CD1c-positive myeloid dendritic cell (primary cell): ENCODE measurements at regions not wholly inside any gene's neighbourhood (a gene's known extent, or its start where the extent isn't known, plus 50 kb on each side); places are given as distances from the start of the nearest gene placed in this dataset.

Experiments used
- DNase-seq: peaks from one replicate; pipeline ENCODE4 v3.0.0-alpha.2; 2016; ENCODE audit errors: extremely low spot score

GRCh38 chr16:6143020-6143419, 1045.4 kb upstream of the EEF2KMT start:
- no peak for DNase-seq

DNA sequence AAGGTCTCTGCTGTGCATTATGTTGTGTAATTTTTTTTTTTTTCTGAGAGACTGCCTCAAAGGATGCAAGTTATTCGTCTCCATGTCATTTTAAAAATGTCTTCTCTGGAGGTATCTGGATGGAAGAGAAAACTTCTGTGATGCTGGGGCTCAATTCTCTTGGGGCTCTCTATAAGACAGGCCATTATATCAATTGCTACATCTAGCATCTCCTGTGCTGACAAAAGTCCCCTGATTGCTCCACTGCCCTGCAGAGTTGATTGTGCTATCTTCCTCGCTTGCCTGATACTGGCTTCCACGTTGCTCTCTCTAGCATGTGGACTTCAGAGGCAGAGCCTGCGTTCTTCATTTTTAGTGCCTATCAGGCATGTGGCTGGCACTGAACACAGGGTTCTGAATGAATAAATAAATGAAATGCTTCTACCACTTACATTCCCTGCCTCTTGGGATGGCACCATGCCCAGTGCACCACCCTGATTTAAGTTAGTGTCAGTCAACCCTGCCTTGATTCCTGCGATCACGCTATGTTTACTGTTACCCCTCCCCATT, 1035.5 kb upstream of the EEF2KMT start:
- no peak for DNase-seq

- DNase-seq, result no peak
Observed at GRCh38 chr16:6132121-6132520, 1034.5 kb upstream of the EEF2KMT start.

GRCh38 chr16:6131526-6132050, 1034.0 kb upstream of the EEF2KMT start:
- DNase-seq, result no peak

GRCh38 chr16:6125483-6126259, 1028.1 kb upstream of the EEF2KMT start:
- no peak for DNase-seq

- DNase-seq, result no peak
Observed at GRCh38 chr16:6124136-6124535, 1026.5 kb upstream of the EEF2KMT start.

DNA sequence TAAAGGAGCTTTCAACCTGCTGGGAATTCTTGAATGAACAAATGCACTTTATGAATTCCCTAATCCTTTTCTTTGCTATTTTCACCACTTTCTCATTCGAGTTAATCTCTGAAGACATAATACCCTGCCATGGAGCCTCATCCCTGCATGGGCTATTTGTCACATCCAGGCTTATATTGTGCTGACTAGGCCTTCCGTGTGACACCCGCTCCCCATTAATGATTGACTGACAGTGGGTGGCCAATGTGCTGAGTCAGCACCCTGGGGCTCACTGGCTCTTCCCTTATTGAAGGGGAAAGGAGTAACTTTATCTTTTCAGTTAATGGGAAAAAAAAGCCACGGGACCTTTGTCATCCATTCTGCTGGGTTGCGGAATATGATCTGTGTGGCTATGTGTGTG, 1024.8 kb upstream of the EEF2KMT start:
- no peak for DNase-seq

GRCh38 chr16:6114691-6115090, 1017.1 kb upstream of the EEF2KMT start:
- DNase-seq, result no peak

DNA sequence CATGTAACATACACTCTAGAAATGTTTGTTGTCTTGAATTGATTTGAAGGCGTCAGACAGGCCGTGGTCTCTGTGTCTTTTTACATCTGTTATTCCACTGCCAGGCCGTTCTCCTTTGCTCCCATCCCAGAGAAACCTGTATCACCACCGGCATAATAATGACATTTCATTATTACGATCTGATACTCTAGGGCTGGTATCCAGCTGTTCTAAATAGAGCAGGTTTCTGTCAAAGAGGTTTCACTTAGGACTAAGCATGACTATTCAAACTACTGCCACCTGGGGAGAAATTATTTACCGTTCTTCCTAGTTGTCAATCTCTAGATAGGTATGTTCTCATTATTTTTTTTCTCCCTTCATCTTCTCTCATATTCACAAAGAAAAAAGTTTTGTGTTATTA, 1016.2 kb upstream of the EEF2KMT start:
- no peak for DNase-seq

DNA sequence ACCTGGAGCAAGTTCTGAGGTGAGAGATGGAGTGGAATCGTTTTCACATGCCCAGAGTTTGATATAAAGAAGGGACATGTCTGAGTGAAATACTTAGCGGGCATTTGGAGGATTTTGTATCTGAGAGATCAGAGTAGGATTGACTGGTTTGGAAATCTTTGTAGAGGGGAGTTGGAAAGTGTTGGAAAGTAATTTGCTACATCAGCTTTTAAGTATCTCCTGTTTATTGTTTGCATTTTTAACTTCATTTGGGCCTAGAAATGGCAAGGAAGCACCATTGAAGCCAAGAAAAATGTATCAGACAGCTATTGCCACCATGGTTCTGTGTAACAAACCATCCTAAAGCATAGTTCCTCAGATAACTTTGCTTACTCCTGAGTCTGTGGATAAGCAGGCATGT, 1015.1 kb upstream of the EEF2KMT start:
- DNase-seq, result no peak

DNA sequence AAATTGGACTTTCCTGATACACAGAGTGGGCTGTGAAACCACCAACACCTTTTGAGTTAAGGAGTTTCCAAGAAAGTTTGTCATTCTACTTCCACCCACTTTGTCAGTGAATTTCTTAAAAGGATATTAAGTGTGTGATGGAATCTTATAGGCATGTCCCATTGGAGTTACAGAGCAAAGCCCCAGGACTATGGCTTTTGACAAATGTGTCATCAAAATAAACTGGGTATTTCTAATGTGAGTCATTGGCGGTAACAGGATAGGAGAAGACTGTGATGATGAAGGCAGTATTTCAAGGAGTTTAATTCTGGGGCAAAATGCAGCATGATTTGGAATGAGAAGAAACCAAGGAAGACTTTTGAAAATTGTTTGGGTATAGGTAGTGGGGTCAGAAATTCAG, 1013.8 kb upstream of the EEF2KMT start:
- no peak for DNase-seq

GRCh38 chr16:6110346-6110745, 1012.8 kb upstream of the EEF2KMT start:
- no peak for DNase-seq

GRCh38 chr16:6106061-6106460, 1008.5 kb upstream of the EEF2KMT start:
- DNase-seq, result no peak

DNA sequence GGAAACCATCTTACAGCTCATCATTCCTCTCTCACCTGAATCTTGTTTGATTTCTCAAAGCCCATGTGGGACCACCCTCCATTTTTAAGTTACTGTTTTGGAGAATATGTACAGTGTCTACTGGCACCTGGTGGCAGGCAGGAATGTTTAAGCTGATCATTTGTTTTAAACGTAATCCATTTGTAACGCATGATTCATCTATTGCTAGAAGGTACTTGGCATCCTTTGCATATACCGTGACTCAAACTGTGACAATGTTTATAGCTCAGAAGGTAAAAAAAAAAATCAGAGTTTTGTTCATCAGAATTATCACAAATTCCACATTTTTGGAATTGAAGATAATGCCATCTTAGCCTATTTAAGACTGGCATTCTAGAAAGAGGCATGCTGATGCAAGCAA, 1007.5 kb upstream of the EEF2KMT start:
- DNase-seq, result no peak

DNA sequence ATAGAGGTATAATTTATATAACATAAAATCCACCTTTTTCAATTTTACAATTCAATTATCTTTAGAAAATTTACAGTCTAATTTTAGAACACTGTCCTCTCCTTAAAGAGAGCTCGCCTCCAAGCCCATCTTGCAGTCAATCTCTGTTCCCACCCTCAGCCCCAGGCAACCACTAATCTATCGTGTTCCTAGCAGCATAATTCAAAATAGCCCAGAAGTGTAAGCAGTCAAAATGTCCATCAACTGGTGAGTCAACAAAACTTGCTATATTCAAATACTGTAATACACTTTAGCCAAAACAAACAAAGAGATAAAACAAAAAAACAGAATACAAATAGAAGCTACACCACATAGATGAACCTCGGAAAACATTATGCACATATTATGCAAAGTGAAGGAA, 1006.8 kb upstream of the EEF2KMT start:
- no peak for DNase-seq

- DNase-seq, result no peak
Observed at GRCh38 chr16:6103561-6103960, 1006.0 kb upstream of the EEF2KMT start.

DNA sequence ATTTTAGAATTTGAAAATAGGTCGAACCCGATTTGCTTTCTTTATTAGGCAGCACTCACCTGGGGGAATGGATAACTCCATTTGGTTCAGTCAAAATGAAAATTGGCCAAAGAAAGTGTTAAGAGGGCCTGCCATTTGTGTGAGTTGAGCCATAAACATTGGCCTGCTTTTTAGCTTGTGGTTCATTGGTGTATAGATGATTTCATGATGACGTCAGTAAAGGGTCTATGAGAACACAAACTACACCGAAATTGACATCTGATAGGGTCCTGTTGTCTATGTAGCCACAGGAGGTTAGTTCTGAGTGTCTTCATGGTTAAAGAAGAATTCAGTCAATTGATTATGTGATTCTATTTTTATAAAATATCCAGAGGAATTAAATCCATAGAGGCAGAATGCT, 1001.5 kb upstream of the EEF2KMT start:
- DNase-seq, result no peak

DNA sequence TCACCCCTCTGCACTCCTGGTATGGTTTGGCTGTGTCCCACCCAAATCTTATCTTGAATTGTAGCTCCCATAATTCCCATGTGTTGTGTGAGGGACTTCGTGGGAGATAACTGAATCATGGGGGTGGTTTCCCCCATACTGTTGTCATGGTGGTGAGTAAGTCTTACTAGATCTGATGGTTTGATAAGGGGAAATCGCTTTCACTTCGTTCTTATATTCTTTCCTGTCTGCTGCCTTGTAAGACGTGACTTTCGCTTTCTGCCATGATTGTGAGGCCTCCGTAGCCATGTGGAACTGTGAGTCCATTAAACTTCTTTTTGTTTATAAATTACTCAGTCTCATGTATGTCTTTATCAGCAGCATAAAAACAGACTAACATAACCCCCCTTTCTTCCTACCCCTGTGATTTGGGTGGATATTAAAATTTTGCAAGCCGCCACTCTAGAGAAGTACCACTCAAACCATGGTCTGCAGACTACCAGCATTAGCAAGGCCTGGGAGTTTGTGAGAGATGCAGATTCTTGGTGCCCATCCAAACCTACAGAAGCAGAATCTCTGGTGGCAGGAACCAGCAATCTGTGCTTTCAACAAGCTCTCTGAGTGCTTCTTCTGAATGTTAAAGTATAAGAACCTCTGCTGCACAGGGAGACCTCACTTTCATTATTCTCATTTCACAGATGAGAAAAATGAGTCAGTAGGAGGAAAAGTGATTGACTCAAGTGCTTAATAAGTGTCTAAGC, 999.5 kb upstream of the EEF2KMT start:
- DNase-seq, result no peak

- DNase-seq, result no peak
Observed at GRCh38 chr16:6095414-6095813, 997.8 kb upstream of the EEF2KMT start.

GRCh38 chr16:6091021-6091420, 993.4 kb upstream of the EEF2KMT start:
- DNase-seq, result no peak

- peak; percentile 26 for DNase-seq
Observed at GRCh38 chr16:6081320-6081976, 983.9 kb upstream of the EEF2KMT start.

GRCh38 chr16:6076631-6077030, 979.0 kb upstream of the EEF2KMT start:
- DNase-seq, result no peak
